Gastrocnemius medialis (tissue), 4 donors: ENCODE measurements at regions not wholly inside any gene's neighbourhood (a gene's known extent, or its start where the extent isn't known, plus 50 kb on each side); places are given as distances from the start of the nearest gene placed in this dataset.

Experiments
- ATAC-seq, 2 donors: fragments of 150-250 bp; one replicate each; pipeline ENCODE4 v1.9.1; 2016
- DNase-seq, 2 donors: peaks; one replicate each; pipeline ENCODE4 v3.0.0-alpha.2; 2019
- H3K27ac ChIP-seq, 4 donors: fragments of 200-600 bp; sonication (generic); 1 replicate in 1 of 4; 2 replicates in 3 of 4; pipeline ENCODE4 v1.5.1; 2016 to 2018; ENCODE audit warnings: mild to moderate bottlenecking in 2 of 4, moderate library complexity in 1 of 4
- H3K27me3 ChIP-seq, 3 donors: fragments of 200-600 bp; sonication (generic) in 2 of 3; 1 replicate in 1 of 3; 2 replicates in 2 of 3; pipeline versions ENCODE4 v1.5.1 to v1.6.0; 2016 to 2019; ENCODE audit warnings: mild to moderate bottlenecking in 1 of 3, moderate library complexity in 1 of 3
- H3K36me3 ChIP-seq, 2 donors: fragments of 200-600 bp; sonication (generic) in 1 of 2; one replicate each; pipeline ENCODE4 v1.5.1; 2017 to 2018
- H3K4me1 ChIP-seq, 2 donors: fragments of 200-600 bp; sonication (generic) in 1 of 2; one replicate each; pipeline ENCODE4 v1.5.1; 2016 to 2017; ENCODE audit warnings: mild to moderate bottlenecking in 2 of 2
- H3K4me3 ChIP-seq, 4 donors: fragments of 200-600 bp; sonication (generic) in 3 of 4; 1 replicate in 1 of 4; 2 replicates in 3 of 4; pipeline ENCODE4 v1.5.1; 2016 to 2019; ENCODE audit warnings: mild to moderate bottlenecking in 2 of 4
- H3K9me3 ChIP-seq, 3 donors: fragments of 200-600 bp; sonication (generic) in 2 of 3; 1 replicate in 1 of 3; 2 replicates in 2 of 3; pipeline ENCODE4 v1.5.1; 2016 to 2019
- POLR2A ChIP-seq, 2 donors: fragments of 450-650 bp; IDR thresholded peaks; one replicate each; pipeline ENCODE4 v1.6.1; 2017; ENCODE audit warnings: antibody characterized with exemption in 2 of 2, mild to moderate bottlenecking in 2 of 2, moderate library complexity in 2 of 2
- in situ Hi-C, 4 donors: fragments of 200-750 bp; cut with MboI; loops; one replicate each; pipeline versions ENCODE4 v1.15.0 to v1.8.0; 2017; ENCODE audit warnings: low sequenced_read_pairs in 4 of 4
- intact Hi-C: fragments of 100-400 bp; cut with DNase I; formaldehyde crosslinking; loops from one replicate; pipeline ENCODE4 v1.15.1; 2023; ENCODE audit warnings: low total_unique reads
- TF ChIP-seq, protein P1 (sequence below), 5 experiments: fragments of 450-650 bp in 3 of 5; fragments of 200-600 bp in 2 of 5; sonication (generic) in 2 of 5; IDR thresholded peaks in 4 of 5; conservative IDR thresholded peaks in 1 of 5; 1 replicate in 4 of 5; 2 replicates in 1 of 5; pipeline ENCODE4 v1.5.1; 2016 to 2019; ENCODE audit warnings: antibody characterized with exemption in 5 of 5, mild to moderate bottlenecking in 3 of 5, moderate library complexity in 3 of 5

DNA sequence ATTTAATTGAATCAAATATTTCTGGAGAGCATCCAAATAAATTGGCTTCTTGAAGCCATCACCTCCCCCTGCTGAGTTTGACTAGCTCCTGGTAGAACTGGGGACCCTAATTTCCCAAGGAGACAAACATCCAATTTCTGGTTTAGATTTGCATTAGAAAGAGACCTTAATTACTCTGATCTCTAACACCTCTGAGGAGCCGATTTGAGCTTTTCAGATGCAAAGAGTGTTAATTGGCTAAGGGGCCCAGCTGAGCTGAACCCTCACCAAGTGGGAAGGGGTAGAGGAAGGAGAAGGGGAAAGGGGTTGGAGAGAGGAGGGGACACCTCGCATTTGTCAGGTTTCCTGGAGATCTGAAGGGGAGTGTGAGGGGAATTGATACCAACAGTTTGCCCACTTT, 145.4 kb upstream of the SHB start:
- no peak overlapping the region for H3K27ac ChIP-seq
- in situ Hi-C loops = loop anchor here in 2 of 4 donors (10.0 kb wide), 2 partner anchors 50 to 60 kb away; no protein-coding TSS in a partner anchor
- H3K9me3 ChIP-seq = no peaks in the 10 kb centered on the region
- no peaks in the 10 kb centered on the region for H3K4me1 ChIP-seq
- intact Hi-C loops = no loop called here
- H3K36me3 ChIP-seq = no peaks in the 10 kb centered on the region
- H3K4me3 ChIP-seq = no peak overlapping the region
- TF ChIP-seq, protein P1, sequence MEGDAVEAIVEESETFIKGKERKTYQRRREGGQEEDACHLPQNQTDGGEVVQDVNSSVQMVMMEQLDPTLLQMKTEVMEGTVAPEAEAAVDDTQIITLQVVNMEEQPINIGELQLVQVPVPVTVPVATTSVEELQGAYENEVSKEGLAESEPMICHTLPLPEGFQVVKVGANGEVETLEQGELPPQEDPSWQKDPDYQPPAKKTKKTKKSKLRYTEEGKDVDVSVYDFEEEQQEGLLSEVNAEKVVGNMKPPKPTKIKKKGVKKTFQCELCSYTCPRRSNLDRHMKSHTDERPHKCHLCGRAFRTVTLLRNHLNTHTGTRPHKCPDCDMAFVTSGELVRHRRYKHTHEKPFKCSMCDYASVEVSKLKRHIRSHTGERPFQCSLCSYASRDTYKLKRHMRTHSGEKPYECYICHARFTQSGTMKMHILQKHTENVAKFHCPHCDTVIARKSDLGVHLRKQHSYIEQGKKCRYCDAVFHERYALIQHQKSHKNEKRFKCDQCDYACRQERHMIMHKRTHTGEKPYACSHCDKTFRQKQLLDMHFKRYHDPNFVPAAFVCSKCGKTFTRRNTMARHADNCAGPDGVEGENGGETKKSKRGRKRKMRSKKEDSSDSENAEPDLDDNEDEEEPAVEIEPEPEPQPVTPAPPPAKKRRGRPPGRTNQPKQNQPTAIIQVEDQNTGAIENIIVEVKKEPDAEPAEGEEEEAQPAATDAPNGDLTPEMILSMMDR (IDR thresholded peaks at IDR 0.05 in 4 of 5, conservative IDR thresholded peaks at IDR 0.05 in 1 of 5) = no peak
- no peak for TF ChIP-seq POLR2A (IDR thresholded peaks at IDR 0.05)
- no peak for DNase-seq
- H3K27me3 ChIP-seq = no peaks in the 10 kb centered on the region
- ATAC-seq = no peak

DNA sequence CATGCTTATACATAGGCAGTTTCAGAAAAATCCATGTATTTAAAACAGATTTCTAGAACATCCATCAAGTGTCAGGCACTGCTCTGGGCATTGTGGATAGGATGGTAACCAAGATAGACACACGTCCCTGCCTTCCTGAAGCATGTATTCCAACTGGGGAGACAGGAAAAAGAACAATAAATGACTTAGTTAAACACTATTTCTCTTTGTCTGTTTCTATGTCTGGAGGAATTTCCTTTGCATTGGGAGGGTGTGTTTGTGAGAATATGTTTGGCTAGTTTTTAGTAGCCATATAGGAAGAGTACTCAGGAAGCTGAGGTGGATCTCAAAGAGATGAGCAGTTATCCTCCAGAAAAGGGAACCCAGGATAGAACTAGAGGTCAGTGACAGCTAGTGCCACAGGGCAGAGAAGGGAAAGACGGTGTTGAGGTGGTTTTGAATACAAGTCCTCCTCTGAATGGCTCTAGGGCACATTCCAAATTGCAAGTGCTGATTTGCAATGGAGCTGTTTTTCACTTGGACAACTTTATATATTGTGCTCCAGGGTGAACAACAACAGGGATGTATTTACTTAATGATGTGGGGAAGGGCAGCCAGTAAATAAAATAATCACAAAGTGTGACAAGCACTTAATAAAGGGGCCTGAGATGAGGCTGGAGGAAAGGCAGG, 144.7 kb upstream of the SHB start:
- in situ Hi-C loops (loop anchor here in 2 of 4 donors (10.0 kb wide), 2 partner anchors 49 to 61 kb away; no protein-coding TSS in a partner anchor), intact Hi-C loops (no loop called here)

DNA sequence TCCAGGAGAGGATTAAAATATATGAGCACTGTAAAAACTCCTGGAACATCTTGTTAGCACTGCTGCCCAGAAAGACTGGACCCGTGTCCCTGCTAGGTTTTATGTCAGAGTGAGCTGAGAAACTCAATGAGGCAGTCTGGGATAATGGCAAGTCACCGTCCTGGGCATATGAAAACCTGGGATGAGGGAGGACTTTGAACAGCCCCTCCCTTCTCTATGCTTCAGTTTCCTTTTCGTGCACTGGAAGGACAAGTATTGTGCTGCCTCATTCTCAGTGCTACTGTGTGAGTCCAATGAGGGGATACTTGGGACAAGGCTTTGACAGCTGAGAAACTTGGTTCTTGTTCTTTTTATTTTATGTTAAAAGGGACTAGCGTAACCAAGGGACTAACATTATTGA, 143.0 kb upstream of the SHB start:
- no peak for ATAC-seq
- intact Hi-C loops (no loop called here), in situ Hi-C loops (loop anchor here in 2 of 4 donors (10.0 kb wide), 2 partner anchors 47 to 63 kb away; no protein-coding TSS in a partner anchor)
- Histone ChIP-seq H3K27me3 (no peaks in the 10 kb centered on the region), H3K9me3 (no peaks in the 10 kb centered on the region), H3K36me3 (no peaks in the 10 kb centered on the region), H3K27ac (no peak overlapping the region), H3K4me1 (no peaks in the 10 kb centered on the region), H3K4me3 (no peak overlapping the region)
- TF ChIP-seq POLR2A (IDR thresholded peaks at IDR 0.05) = no peak
- TF ChIP-seq, protein P1 (IDR thresholded peaks at IDR 0.05 in 4 of 5, conservative IDR thresholded peaks at IDR 0.05 in 1 of 5) = no peak
- no peak for DNase-seq

More for the DNA sequence above, 144.7 kb upstream of the SHB start:
- H3K9me3 ChIP-seq = no peaks in the 10 kb centered on the region
- H3K4me3 ChIP-seq = no peak overlapping the region
- no peaks in the 10 kb centered on the region for H3K4me1 ChIP-seq
- no peaks in the 10 kb centered on the region for H3K27me3 ChIP-seq
- no peak for ATAC-seq
- no peak overlapping the region for H3K27ac ChIP-seq
- no peak for DNase-seq
- H3K36me3 ChIP-seq = no peaks in the 10 kb centered on the region
- TF ChIP-seq POLR2A (IDR thresholded peaks at IDR 0.05) = no peak
- TF ChIP-seq, protein P1 (IDR thresholded peaks at IDR 0.05 in 4 of 5, conservative IDR thresholded peaks at IDR 0.05 in 1 of 5) = no peak

DNA sequence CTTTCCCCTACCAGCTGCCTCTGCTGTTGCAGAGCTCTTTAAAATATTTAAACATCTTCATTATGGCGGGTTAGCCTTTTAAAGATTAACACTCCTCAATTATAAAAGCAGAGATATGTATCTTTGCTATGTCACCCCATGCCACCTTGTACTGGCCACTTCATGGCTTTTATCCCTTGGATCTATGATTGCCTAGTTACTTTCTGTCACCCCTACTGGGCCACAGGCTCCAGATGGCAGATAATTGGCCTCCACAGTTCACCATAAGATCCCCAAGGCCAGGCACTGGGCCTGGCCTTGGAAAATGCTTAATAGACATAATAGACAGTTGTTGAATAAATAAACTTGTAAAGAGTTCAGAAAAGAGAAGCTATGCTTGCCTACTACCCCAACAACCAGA, 142.0 kb upstream of the SHB start:
- no peaks in the 10 kb centered on the region for H3K9me3 ChIP-seq
- intact Hi-C loops = no loop called here
- no peak for ATAC-seq
- no peak overlapping the region for H3K4me3 ChIP-seq
- H3K27me3 ChIP-seq = no peaks in the 10 kb centered on the region
- TF ChIP-seq, protein P1 (IDR thresholded peaks at IDR 0.05 in 4 of 5, conservative IDR thresholded peaks at IDR 0.05 in 1 of 5) = no peak
- no peak for TF ChIP-seq POLR2A (IDR thresholded peaks at IDR 0.05)
- in situ Hi-C loops = loop anchor here in 2 of 4 donors (10.0 kb wide), 2 partner anchors 46 to 64 kb away; no protein-coding TSS in a partner anchor
- no peak for DNase-seq
- H3K4me1 ChIP-seq = no peaks in the 10 kb centered on the region
- no peaks in the 10 kb centered on the region for H3K36me3 ChIP-seq
- no peak overlapping the region for H3K27ac ChIP-seq
